Neutrophil (primary cell): ENCODE measurements at regions not wholly inside any gene's neighbourhood (a gene's known extent, or its start where the extent isn't known, plus 50 kb on each side); places are given as distances from the start of the nearest gene placed in this dataset.

ENCODE experiments used
- H3K27ac ChIP-seq: fragments of 200-600 bp; sonication (generic); 2 replicates; pipeline ENCODE4 v1.5.1; 2016; ENCODE audit warnings: mild to moderate bottlenecking, moderate library complexity
- H3K27me3 ChIP-seq: fragments of 200-600 bp; sonication (generic); 2 replicates; pipeline ENCODE4 v1.6.0; 2016; ENCODE audit warnings: mild to moderate bottlenecking
- H3K36me3 ChIP-seq: fragments of 200-600 bp; sonication (generic); 2 replicates; pipeline ENCODE4 v1.5.1; 2017
- H3K4me1 ChIP-seq, 2 experiments: fragments of 200-600 bp in 1 of 2; sonication (generic) in 1 of 2; 1 replicate in 1 of 2; 2 replicates in 1 of 2; pipeline versions ENCODE4 v1.5.1 to v1.6.1; 2013 to 2016; ENCODE audit warnings: low read depth in 1 of 2, low read length in 1 of 2, mild to moderate bottlenecking in 1 of 2, moderate library complexity in 1 of 2; ENCODE audit not compliant: control insufficient read depth in 1 of 2, insufficient read depth in 1 of 2
- H3K4me3 ChIP-seq, 2 experiments: fragments of 200-600 bp in 1 of 2; sonication (generic) in 1 of 2; 1 replicate in 1 of 2; 2 replicates in 1 of 2; pipeline ENCODE4 v1.5.1; 2013 to 2016; ENCODE audit warnings: low read depth in 1 of 2, low read length in 1 of 2, mild to moderate bottlenecking in 1 of 2, moderate library complexity in 1 of 2
- H3K9me3 ChIP-seq: fragments of 200-600 bp; sonication (generic); 2 replicates; pipeline ENCODE4 v1.5.1; 2016
- CTCF ChIP-seq: fragments of 200-600 bp; sonication (generic); IDR thresholded peaks from 2 replicates; pipeline ENCODE4 v1.5.1; 2016; ENCODE audit warnings: antibody characterized with exemption

- Histone ChIP-seq H3K9me3 (no peaks in the 10 kb centered on the region), H3K36me3 (no peaks in the 10 kb centered on the region), H3K27me3 (peaks cover 42% of the 10 kb centered on the region), H3K27ac (no peak overlapping the region), H3K4me1 (no peaks in the 10 kb centered on the region), H3K4me3 (no peak overlapping the region)
- no peak for TF ChIP-seq CTCF
Observed at GRCh38 chr20:57908704-57909630, 199.2 kb upstream of the PMEPA1 start.

GRCh38 chr20:57908226-57908625 is 198.4 kb upstream of the PMEPA1 start:
- Histone ChIP-seq H3K4me1 (no peaks in the 10 kb centered on the region), H3K9me3 (no peaks in the 10 kb centered on the region), H3K4me3 (no peak overlapping the region), H3K27ac (no peak overlapping the region), H3K36me3 (no peaks in the 10 kb centered on the region), H3K27me3 (peaks cover 49% of the 10 kb centered on the region)
- no peak for TF ChIP-seq CTCF

- H3K36me3 ChIP-seq, result no peaks in the 10 kb centered on the region
- H3K9me3 ChIP-seq, result no peaks in the 10 kb centered on the region
- no peak for TF ChIP-seq CTCF
- H3K27me3 ChIP-seq, result peaks cover 49% of the 10 kb centered on the region
- H3K4me1 ChIP-seq, result no peaks in the 10 kb centered on the region
- H3K4me3 ChIP-seq, result no peak overlapping the region
- H3K27ac ChIP-seq, result no peak overlapping the region
Observed at GRCh38 chr20:57907131-57908000, 197.6 kb upstream of the PMEPA1 start.

- H3K4me3 ChIP-seq, result no peak overlapping the region
- no peaks in the 10 kb centered on the region for H3K9me3 ChIP-seq
- no peaks in the 10 kb centered on the region for H3K4me1 ChIP-seq
- H3K36me3 ChIP-seq, result no peaks in the 10 kb centered on the region
- peaks cover 58% of the 10 kb centered on the region for H3K27me3 ChIP-seq
- no peak for TF ChIP-seq CTCF
- no peak overlapping the region for H3K27ac ChIP-seq
Observed at GRCh38 chr20:57905448-57905847, 195.6 kb upstream of the PMEPA1 start.

- no peak overlapping the region for H3K27ac ChIP-seq
- peaks cover 65% of the 10 kb centered on the region for H3K27me3 ChIP-seq
- H3K9me3 ChIP-seq, result no peaks in the 10 kb centered on the region
- no peaks in the 10 kb centered on the region for H3K36me3 ChIP-seq
- H3K4me3 ChIP-seq, result no peak overlapping the region
- H3K4me1 ChIP-seq, result no peaks in the 10 kb centered on the region
- TF ChIP-seq CTCF, result no peak
Observed at GRCh38 chr20:57904314-57905105, 194.7 kb upstream of the PMEPA1 start.
